ENCODE measurements at regions not wholly inside any gene's neighbourhood (a gene's known extent, or its start where the extent isn't known, plus 50 kb on each side); places are given as distances from the start of the nearest gene placed in this dataset.

GRCh38 chr2:237199577-237199976, 113.9 kb downstream of the COPS8 start:
- no peak for TF ChIP-seq CTCF (IDR thresholded peaks at IDR 0.05)
- TF ChIP-seq POLR2A (IDR thresholded peaks at IDR 0.05): no peak

Measured in transverse colon (tissue), 3 donors.